Large intestine (tissue), 3 donors: ENCODE measurements at regions not wholly inside any gene's neighbourhood (a gene's known extent, or its start where the extent isn't known, plus 50 kb on each side); places are given as distances from the start of the nearest gene placed in this dataset.

ENCODE experiments used
- DNase-seq, 2 donors: peaks; one replicate each; pipeline versions ENCODE4 v3.0.0 to v3.0.0-alpha.2; 2013
- H3K27ac ChIP-seq: one replicate; pipeline ENCODE4 v1.5.1; 2013; ENCODE audit warnings: low read length
- H3K27me3 ChIP-seq: 2 replicates; pipeline ENCODE4 v1.6.1; 2013; ENCODE audit warnings: low read length; ENCODE audit not compliant: control insufficient read depth, insufficient read depth
- H3K36me3 ChIP-seq: 2 replicates; pipeline ENCODE4 v1.6.1; 2013; ENCODE audit warnings: low read length; ENCODE audit not compliant: control insufficient read depth, insufficient read depth
- H3K4me1 ChIP-seq: one replicate; pipeline ENCODE4 v1.6.1; 2013; ENCODE audit warnings: low read length; ENCODE audit not compliant: control insufficient read depth, insufficient read depth
- H3K4me3 ChIP-seq: one replicate; pipeline ENCODE4 v1.5.1; 2013; ENCODE audit warnings: low read length
- H3K9me3 ChIP-seq: one replicate; pipeline ENCODE4 v1.6.1; 2013; ENCODE audit warnings: mild to moderate bottlenecking, low read depth, low read length, moderate library complexity; ENCODE audit not compliant: control insufficient read depth
- WGBS: methylation state at CpG from one replicate; pipeline ENCODE4 v1.1.5; 2013; ENCODE audit warnings: low lambda C conversion rate; ENCODE audit not compliant: insufficient coverage; 5-methylcytosine and 5-hydroxymethylcytosine counted together

DNA sequence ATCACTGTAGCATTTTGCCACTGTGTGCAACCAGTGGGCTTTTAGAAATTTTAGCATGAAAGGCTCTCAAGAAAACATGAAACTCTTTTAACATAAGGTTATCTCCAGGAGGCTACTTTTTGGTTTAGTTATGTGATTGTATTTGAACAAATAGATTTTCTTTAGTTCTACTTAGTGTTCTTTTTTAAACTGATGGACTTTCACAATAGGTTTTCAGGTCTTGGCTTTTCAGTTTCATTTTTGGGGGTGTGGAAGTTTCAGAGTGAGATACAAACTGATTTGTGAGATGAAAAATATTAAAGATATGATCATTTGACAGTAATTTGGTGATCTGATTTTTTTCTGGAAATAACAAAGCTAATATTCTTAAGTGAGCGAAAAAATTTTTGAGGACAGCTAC lies 344.1 kb downstream of the PHF14 start:
- no peaks in the 10 kb centered on the region for H3K4me1 ChIP-seq
- DNase-seq: no peak
- no CpG with 5 or more reads among the region's 1 CpG for WGBS

GRCh38 chr7:11319491-11320274 lies 346.0 kb downstream of the PHF14 start:
- Histone ChIP-seq H3K9me3 (no peaks in the 10 kb centered on the region), H3K4me1 (no peaks in the 10 kb centered on the region), H3K27ac (no peak overlapping the region), H3K4me3 (no peak overlapping the region), H3K27me3 (no peaks in the 10 kb centered on the region), H3K36me3 (no peaks in the 10 kb centered on the region)
- peak in 1 of 2 donors; percentile 10 for DNase-seq
- WGBS: no CpG with 5 or more reads among the region's 1 CpG

More for the DNA sequence above, 344.1 kb downstream of the PHF14 start:
- H3K27me3 ChIP-seq: no peaks in the 10 kb centered on the region
- no peak overlapping the region for H3K27ac ChIP-seq
- H3K4me3 ChIP-seq: no peak overlapping the region
- H3K36me3 ChIP-seq: no peaks in the 10 kb centered on the region
- no peaks in the 10 kb centered on the region for H3K9me3 ChIP-seq
